ENCODE measurements at regions not wholly inside any gene's neighbourhood (a gene's known extent, or its start where the extent isn't known, plus 50 kb on each side); places are given as distances from the start of the nearest gene placed in this dataset.
"Not testable (repeated sequence)": the region's sequence is repeated elsewhere in the genome, so short reads cannot be mapped to it uniquely, and the experiment has no call there.

DNA sequence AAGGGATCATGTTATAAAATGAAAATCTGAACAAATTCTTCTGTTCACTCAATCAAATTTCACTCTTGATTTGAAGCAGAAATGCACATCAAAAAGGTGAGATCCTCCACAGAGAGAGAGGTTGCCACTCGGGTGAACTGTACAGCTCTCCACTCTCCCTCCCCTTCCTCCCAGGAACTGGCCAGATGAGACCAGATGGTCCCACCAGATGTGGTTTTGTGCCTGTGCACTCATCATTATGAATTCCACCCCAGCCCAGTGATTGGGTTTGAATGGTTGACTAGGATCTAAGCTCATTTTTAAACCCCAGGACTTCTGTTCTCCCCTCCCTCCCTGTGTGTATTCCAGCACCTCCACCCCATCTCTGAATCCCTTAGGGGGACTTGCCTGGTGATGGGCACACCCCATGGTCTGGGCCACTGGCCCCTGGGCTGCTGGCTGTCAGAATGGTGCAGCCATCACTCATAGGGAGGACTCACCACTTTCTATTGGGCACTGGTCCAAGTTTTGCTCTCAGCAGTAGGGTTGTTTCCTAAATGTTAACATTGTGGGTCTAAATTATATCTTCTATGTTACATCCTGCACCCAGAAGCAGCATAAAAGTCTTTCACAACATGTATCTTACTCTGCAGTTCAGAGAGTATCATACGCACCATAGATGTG is 393.1 kb downstream of the TNS3 start:
- DNase-seq: no peak

- DNase-seq: no peak
Observed at GRCh38 chr7:47188136-47188535, 393.8 kb downstream of the TNS3 start.

DNA sequence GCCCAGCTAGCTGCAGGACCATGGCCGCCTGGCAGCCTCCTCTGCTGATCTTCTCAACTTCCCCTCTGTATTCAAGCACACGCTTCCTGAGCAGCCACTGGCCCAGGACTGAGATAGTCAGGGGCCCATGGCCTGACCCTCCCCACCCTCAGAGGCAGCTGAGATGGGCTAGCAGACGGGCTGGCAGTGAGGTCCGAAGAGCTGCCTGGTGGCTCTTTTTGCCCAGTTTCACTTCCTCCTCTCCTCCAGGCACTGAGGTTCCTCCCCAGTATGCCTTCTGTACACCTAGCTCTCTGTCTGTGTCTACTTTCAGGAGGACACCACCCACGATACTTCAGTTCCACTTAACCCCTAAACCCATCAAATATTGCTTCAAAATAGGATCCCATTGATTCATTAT is 395.6 kb downstream of the TNS3 start:
- DNase-seq: no peak

DNA sequence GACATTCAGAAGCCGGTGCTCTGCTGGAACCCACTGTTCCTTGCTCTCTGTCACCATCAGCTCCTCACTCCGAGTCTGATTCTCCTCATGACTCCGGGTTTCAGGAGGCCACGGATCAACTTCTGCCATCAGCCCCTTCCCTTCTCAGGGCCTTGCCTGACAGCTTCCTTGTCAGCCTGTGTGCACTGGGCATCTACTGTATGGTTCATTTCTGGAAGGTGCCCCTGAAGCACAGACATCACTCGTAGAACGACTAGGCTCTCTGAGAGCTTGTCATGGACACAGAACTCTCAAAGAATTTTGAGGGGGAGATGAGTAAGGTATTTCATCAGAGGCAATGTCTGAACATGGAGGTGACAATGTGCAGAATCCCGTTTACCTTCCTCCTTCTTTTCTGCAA is 396.1 kb downstream of the TNS3 start:
- DNase-seq: no peak

- no peak for DNase-seq
Observed at GRCh38 chr7:47185170-47185569, 396.7 kb downstream of the TNS3 start.

- DNase-seq: no peak
Observed at GRCh38 chr7:47183862-47184590, 397.9 kb downstream of the TNS3 start.

- DNase-seq: no peak
Observed at GRCh38 chr7:47181746-47182361, 400.1 kb downstream of the TNS3 start.

GRCh38 chr7:47180516-47180826 is 401.4 kb downstream of the TNS3 start:
- no peak for DNase-seq

GRCh38 chr7:47179812-47180515 is 401.9 kb downstream of the TNS3 start:
- peak; percentile 4 for DNase-seq

DNA sequence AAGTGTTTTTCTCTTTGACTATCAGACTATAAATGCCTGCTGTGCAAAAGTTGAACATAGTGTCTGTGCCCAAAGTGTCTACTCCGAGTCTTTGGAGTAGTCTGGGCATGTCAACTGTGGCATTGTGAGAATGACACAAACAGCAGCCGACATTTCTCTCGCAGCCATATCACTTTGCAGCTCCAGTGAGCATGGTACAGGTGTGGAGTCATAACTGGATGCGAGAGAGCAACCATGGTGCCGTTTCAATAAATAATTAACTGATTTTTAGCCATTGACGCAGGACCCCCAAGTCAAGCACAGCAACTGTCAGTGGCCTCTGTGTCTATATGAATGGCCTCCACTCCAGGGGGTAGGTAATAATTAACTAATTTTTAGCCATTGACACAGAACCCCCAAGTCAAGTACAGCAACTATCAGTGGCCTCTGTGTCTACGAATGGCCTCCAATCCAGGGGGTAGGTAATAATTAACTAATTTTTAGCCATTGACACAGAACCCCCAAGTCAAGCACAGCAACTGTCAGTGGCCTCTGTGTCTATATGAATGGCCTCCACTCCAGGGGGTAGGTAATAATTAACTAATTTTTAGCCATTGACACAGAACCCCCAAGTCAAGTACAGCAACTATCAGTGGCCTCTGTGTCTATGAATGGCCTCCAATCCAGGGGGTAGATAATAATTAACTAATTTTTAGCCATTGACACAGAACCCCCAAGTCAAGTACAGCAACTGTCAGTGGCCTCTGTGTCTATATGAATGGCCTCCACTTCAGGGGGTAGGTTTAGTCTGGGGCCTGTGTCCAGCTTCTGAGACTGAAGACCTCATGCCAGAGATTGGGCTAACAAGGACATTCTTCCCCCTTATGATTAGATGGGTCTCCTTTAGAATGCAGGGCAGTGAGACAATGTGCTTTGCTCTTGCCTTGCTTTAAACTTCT is 409.0 kb downstream of the TNS3 start:
- not testable (repeated sequence) for DNase-seq

- no peak for DNase-seq
Observed at GRCh38 chr7:47170516-47170915, 411.4 kb downstream of the TNS3 start.

DNA sequence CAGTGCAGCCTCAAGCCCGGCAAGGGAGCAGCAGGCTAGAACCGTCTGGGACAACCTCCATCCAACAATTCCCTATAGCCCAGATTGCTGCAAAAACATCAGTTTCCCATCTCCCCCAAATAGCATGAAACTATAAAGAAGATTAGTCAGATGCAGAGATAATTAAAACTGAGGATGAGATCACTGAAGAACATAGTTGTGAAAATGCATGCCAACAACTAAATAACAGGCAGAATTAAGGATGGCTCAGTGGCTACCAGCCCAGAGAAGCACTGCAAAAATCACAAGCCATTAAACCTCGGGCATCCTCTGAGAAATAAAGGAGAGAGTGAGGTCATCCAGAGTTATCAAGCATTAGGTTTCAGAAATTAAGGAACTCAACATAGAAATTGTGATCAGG is 427.1 kb downstream of the TNS3 start:
- no peak for DNase-seq

- DNase-seq: peak; percentile 52
Observed at GRCh38 chr7:47153576-47153975, 428.3 kb downstream of the TNS3 start.

DNA sequence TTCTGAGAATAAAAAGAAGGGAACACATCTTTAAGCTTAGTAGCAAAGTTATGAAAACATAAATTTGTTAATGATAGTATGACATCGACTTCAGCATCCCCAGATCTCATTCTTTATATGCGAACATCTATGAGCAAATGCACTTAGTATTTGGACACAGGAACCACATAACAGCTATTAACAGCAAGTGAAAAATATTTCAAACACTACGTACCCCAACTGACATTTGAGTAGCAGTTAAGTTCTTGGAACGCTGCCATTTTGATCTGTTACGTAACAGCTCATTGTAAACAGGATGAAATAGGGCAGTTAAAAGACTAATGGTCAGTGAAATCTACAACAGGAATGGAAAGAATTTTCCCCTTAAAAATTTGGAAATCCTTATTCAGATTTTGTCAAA is 428.9 kb downstream of the TNS3 start:
- peak; percentile 67 for DNase-seq

DNA sequence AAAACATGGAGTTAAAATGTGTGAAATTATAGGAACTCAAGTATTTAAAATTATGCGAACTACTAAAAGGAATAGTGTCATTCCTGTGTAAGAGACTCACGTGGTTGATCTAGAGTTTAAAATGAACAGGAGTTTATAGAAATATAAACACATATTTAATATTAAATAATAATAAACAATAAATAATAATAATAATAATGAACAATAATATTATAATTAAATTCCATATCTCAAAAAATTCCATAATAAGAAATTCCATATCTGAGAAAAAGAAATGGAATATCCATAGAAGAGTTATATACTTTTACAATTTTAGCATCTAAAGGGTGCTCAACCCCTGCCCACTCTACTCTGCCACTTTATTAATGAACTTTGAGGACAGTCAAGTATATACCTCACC is 429.6 kb downstream of the TNS3 start:
- no peak for DNase-seq

DNA sequence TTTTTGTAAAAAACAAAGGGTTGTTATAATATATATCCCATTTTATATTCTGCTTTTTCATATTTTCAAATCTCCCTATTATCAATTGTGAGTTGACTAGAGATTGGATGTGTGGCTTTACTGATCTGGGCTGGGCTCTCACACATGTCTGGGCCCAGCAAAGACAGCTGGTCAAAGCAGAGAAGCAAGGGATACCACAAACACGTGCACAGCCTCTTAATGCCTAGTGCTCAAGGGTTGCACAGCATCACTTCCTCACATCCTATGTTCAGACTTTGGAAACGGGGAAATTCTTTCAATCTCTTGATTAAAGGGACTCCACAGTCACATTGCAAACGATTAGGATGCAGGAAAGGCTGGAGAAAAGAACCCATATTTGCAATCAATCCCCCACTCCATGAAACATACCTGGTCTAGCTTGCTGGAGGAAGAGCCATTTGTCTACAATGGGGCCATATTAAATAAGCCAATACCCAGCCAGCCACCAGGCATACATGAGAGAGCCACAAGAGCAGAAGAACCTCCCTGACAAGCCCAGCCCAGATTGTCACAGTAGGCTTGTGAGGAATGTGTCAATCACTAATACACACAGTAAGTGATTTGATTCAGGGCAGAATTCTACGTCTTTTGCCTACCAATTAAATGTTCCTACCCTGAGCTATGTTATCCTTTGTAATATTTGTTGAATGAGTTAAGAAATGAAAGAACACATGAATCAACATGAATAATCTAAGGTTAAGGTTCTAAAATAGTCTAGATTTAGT is 431.2 kb downstream of the TNS3 start:
- DNase-seq: no peak

DNA sequence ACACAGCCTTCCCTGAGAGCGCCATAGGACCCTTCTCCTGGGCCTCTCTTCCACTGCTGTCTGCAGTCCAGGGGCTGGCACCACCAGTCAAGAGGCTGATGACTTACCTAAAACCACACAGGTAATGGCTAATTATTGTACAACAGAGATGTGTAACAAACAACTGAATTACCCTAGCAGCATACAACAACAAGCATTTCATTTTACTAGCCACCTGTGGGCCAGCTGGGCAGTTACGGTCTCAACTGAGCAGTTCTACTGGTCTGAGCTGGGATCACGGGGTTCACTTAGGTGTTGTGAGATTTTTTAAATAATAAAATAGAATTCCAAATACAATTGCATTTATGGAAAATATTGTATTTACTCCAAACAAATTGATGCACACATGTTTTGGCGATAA is 431.9 kb downstream of the TNS3 start:
- no peak for DNase-seq

GRCh38 chr7:47149208-47149839 is 432.6 kb downstream of the TNS3 start:
- no peak for DNase-seq

DNA sequence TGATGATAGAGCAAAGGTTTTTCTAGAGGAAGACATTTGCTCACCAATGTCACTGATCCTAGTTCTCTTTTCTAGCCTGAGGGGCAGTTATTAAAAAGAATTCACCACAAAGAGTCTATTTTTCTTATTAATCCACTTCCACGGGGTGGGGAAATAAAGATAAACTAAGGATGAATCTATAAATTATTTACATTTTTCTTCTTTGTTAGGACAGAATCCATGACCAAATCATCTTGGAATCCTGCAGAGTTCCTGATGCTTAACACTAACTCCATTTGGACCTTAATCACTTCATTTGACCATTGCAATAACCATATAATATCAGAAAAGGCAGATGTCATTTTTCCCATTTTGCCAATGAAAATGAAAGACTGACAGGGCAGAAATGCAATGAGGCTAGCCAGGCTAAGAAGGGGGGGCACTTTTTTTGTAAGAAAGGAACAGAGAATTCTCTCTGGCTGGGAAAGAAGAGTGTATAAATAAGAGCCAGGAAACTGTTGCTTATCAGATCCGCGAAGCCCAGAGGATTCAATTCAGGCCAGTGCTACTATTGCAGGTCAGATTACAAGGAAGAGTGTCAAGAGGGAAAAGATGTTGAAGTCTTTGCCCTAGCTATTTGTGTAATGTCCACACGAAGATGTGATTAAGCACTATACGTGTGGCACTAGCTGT is 433.2 kb downstream of the TNS3 start:
- DNase-seq: no peak

DNA sequence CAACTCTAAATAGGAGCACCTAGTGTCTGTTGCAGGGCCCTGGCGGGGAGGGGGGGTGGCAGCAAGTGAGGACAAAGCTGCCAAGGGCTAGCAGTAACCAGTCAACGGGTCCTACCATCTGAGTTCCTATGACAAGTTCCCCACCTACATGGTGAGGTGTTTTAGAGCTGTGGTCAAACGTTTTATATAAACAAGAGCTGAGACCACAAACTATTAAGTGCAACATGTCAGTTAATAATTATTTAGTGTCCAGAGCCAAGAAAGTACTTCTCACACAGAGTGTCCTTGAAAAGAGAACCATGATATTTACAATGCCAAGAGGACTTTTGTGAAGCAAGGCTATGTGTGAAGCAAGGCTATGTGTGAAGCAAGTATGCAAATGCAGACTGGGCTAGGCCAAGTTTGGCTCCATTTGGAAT is 434.7 kb downstream of the TNS3 start:
- DNase-seq: no peak

DNA sequence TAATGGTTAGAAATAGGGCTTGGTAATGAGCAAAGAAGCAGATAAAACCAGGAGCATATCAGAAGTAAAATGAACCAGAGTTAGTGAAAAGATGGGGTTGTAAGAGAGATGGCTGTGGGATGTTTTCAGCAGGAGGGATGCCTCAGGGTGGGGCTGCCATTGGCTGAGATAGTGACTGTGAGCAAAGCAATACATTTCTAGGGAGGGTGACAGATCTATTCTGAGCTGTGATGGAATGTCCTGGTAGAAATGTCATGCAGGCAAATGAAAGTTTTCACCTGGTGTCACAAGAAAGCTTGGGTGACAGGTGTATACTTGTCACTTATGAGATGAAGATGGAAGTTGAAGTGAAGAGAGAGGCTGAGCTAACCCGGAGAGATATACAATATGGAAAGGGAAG is 435.9 kb downstream of the TNS3 start:
- no peak for DNase-seq

All from NCI-H1417 treated with DMSO at 0.1 percent for 48 hours (cell line).